Breast epithelium (tissue), 3 donors: ENCODE measurements at regions not wholly inside any gene's neighbourhood (a gene's known extent, or its start where the extent isn't known, plus 50 kb on each side); places are given as distances from the start of the nearest gene placed in this dataset.

Source experiments
- POLR2AphosphoS5 ChIP-seq, 3 donors: sonication (generic); formaldehyde crosslinking; IDR thresholded peaks; one replicate each; pipeline ENCODE4 v1.6.1; 2017; ENCODE audit warnings: antibody characterized with exemption in 3 of 3
- TF ChIP-seq, protein P1 (sequence below), 3 donors: fragments of 450-650 bp; IDR thresholded peaks; one replicate each; pipeline ENCODE4 v1.5.1; 2016 to 2017; ENCODE audit warnings: antibody characterized with exemption in 3 of 3, mild to moderate bottlenecking in 3 of 3, moderate library complexity in 3 of 3

DNA sequence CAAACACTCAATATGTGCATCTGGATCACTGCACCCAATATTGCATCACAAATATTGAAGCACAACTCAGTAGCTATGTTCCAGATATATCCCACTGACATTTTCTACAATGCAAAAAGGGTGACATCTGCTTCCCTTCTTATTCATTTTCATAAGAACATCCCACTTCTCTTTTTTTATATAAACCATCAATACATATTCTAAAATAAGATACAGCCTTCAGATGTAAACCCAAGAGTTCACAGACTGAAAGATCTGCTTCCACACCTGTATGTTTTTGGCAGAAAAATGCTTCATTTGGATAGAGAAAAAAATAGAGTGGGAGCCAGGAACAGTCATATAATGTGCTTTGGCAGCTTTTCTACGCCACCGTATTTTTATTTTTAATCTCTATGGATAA is 815.6 kb upstream of the ADGRL3 start:
- TF ChIP-seq, protein P1, sequence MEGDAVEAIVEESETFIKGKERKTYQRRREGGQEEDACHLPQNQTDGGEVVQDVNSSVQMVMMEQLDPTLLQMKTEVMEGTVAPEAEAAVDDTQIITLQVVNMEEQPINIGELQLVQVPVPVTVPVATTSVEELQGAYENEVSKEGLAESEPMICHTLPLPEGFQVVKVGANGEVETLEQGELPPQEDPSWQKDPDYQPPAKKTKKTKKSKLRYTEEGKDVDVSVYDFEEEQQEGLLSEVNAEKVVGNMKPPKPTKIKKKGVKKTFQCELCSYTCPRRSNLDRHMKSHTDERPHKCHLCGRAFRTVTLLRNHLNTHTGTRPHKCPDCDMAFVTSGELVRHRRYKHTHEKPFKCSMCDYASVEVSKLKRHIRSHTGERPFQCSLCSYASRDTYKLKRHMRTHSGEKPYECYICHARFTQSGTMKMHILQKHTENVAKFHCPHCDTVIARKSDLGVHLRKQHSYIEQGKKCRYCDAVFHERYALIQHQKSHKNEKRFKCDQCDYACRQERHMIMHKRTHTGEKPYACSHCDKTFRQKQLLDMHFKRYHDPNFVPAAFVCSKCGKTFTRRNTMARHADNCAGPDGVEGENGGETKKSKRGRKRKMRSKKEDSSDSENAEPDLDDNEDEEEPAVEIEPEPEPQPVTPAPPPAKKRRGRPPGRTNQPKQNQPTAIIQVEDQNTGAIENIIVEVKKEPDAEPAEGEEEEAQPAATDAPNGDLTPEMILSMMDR (IDR thresholded peaks at IDR 0.05) = no peak
- no peak for TF ChIP-seq POLR2AphosphoS5 (IDR thresholded peaks at IDR 0.05)
